ENCODE measurements at regions not wholly inside any gene's neighbourhood (a gene's known extent, or its start where the extent isn't known, plus 50 kb on each side); places are given as distances from the start of the nearest gene placed in this dataset.

- no peak overlapping the region for H3K9ac ChIP-seq (ENCODE audit: low read depth in 1 of 2, low read length in 2 of 2)
- no peaks in the 10 kb centered on the region for H3K9me3 ChIP-seq (ENCODE audit: control insufficient read depth in 1 of 2, low read length in 2 of 2)
- H3K4me1 ChIP-seq (ENCODE audit: control insufficient read depth in 1 of 2, insufficient read depth in 2 of 2, low read length in 2 of 2): no peaks in the 10 kb centered on the region
- no peaks in the 10 kb centered on the region for H3K27me3 ChIP-seq (ENCODE audit: control insufficient read depth in 1 of 2, insufficient read depth in 2 of 2, low read length in 2 of 2)
- no peak overlapping the region for H3K27ac ChIP-seq (ENCODE audit: low read depth, low read length)
- H3K36me3 ChIP-seq (ENCODE audit: control insufficient read depth in 1 of 2, insufficient read depth in 2 of 2, low read length in 2 of 2): no peaks in the 10 kb centered on the region
- H3K4me3 ChIP-seq (ENCODE audit: low read depth in 1 of 2, low read length in 2 of 2): no peak overlapping the region
These were observed 136.6 kb upstream of the FAM20C start for GRCh38 chr7:55690-56248.

DNA sequence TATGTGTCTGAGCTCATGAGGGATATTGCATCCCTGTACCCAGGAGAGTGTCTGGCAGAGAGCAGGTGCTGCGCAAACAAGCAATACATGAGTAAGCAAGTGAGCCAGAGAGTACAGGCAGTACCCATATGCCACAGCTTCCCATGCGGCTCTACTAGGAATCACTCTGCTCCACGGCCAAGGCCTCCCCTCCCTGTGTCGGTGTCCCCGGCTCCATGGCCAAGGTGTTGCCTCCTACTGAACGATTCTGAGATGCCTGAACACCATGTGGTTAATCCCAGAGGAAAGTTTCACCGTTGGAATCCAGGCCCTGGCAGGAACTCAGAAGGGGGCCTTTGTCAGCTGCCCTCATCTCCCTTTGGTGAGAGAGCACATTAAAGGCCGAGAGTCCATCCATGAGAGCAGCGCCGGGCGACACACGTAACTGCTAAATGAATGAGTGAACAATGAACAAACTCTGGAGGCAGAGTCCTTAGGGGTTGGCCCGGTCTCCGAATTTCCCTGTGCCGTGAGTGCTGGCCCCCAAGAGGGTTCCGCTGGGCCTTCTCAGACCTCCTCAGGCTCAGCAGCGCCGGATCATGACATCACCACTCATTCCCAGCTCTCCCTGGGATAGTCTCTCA is 136.0 kb upstream of the FAM20C start:
- H3K4me1 ChIP-seq (ENCODE audit: control insufficient read depth in 1 of 2, insufficient read depth in 2 of 2, low read length in 2 of 2): no peaks in the 10 kb centered on the region
- no peak overlapping the region for H3K27ac ChIP-seq (ENCODE audit: low read depth, low read length)

GRCh38 chr7:57071-57470 is 135.3 kb upstream of the FAM20C start:
- H3K9ac ChIP-seq (ENCODE audit: low read depth in 1 of 2, low read length in 2 of 2): no peak overlapping the region
- no peaks in the 10 kb centered on the region for H3K36me3 ChIP-seq (ENCODE audit: control insufficient read depth in 1 of 2, insufficient read depth in 2 of 2, low read length in 2 of 2)
- no peak overlapping the region for H3K4me3 ChIP-seq (ENCODE audit: low read depth in 1 of 2, low read length in 2 of 2)
- H3K27me3 ChIP-seq (ENCODE audit: control insufficient read depth in 1 of 2, insufficient read depth in 2 of 2, low read length in 2 of 2): no peaks in the 10 kb centered on the region
- H3K4me1 ChIP-seq (ENCODE audit: control insufficient read depth in 1 of 2, insufficient read depth in 2 of 2, low read length in 2 of 2): no peaks in the 10 kb centered on the region
- no peak overlapping the region for H3K27ac ChIP-seq (ENCODE audit: low read depth, low read length)
- H3K9me3 ChIP-seq (ENCODE audit: control insufficient read depth in 1 of 2, low read length in 2 of 2): no peaks in the 10 kb centered on the region

More for the DNA sequence above, 136.0 kb upstream of the FAM20C start:
- Histone ChIP-seq H3K9me3 (ENCODE audit: control insufficient read depth in 1 of 2, low read length in 2 of 2) (no peaks in the 10 kb centered on the region), H3K36me3 (ENCODE audit: control insufficient read depth in 1 of 2, insufficient read depth in 2 of 2, low read length in 2 of 2) (no peaks in the 10 kb centered on the region), H3K27me3 (ENCODE audit: control insufficient read depth in 1 of 2, insufficient read depth in 2 of 2, low read length in 2 of 2) (no peaks in the 10 kb centered on the region), H3K9ac (ENCODE audit: low read depth in 1 of 2, low read length in 2 of 2) (no peak overlapping the region), H3K4me3 (ENCODE audit: low read depth in 1 of 2, low read length in 2 of 2) (no peak overlapping the region)

GRCh38 chr7:57482-58255 is 134.7 kb upstream of the FAM20C start:
- Histone ChIP-seq H3K27me3 (ENCODE audit: control insufficient read depth in 1 of 2, insufficient read depth in 2 of 2, low read length in 2 of 2) (no peaks in the 10 kb centered on the region), H3K4me1 (ENCODE audit: control insufficient read depth in 1 of 2, insufficient read depth in 2 of 2, low read length in 2 of 2) (no peaks in the 10 kb centered on the region), H3K9me3 (ENCODE audit: control insufficient read depth in 1 of 2, low read length in 2 of 2) (no peaks in the 10 kb centered on the region), H3K27ac (ENCODE audit: low read depth, low read length) (no peak overlapping the region), H3K9ac (ENCODE audit: low read depth in 1 of 2, low read length in 2 of 2) (no peak overlapping the region), H3K36me3 (ENCODE audit: control insufficient read depth in 1 of 2, insufficient read depth in 2 of 2, low read length in 2 of 2) (no peaks in the 10 kb centered on the region), H3K4me3 (ENCODE audit: low read depth in 1 of 2, low read length in 2 of 2) (no peak overlapping the region)

GRCh38 chr7:58316-58715 is 134.1 kb upstream of the FAM20C start:
- no peaks in the 10 kb centered on the region for H3K9me3 ChIP-seq (ENCODE audit: control insufficient read depth in 1 of 2, low read length in 2 of 2)
- no peaks in the 10 kb centered on the region for H3K36me3 ChIP-seq (ENCODE audit: control insufficient read depth in 1 of 2, insufficient read depth in 2 of 2, low read length in 2 of 2)
- H3K4me1 ChIP-seq (ENCODE audit: control insufficient read depth in 1 of 2, insufficient read depth in 2 of 2, low read length in 2 of 2): no peaks in the 10 kb centered on the region
- H3K27ac ChIP-seq (ENCODE audit: low read depth, low read length): no peak overlapping the region
- no peaks in the 10 kb centered on the region for H3K27me3 ChIP-seq (ENCODE audit: control insufficient read depth in 1 of 2, insufficient read depth in 2 of 2, low read length in 2 of 2)
- H3K9ac ChIP-seq (ENCODE audit: low read depth in 1 of 2, low read length in 2 of 2): no peak overlapping the region
- H3K4me3 ChIP-seq (ENCODE audit: low read depth in 1 of 2, low read length in 2 of 2): no peak overlapping the region

GRCh38 chr7:59079-60016 is 133.0 kb upstream of the FAM20C start:
- Histone ChIP-seq H3K36me3 (ENCODE audit: control insufficient read depth in 1 of 2, insufficient read depth in 2 of 2, low read length in 2 of 2) (no peaks in the 10 kb centered on the region), H3K27me3 (ENCODE audit: control insufficient read depth in 1 of 2, insufficient read depth in 2 of 2, low read length in 2 of 2) (no peaks in the 10 kb centered on the region), H3K9ac (ENCODE audit: low read depth in 1 of 2, low read length in 2 of 2) (no peak overlapping the region), H3K9me3 (ENCODE audit: control insufficient read depth in 1 of 2, low read length in 2 of 2) (no peaks in the 10 kb centered on the region), H3K4me1 (ENCODE audit: control insufficient read depth in 1 of 2, insufficient read depth in 2 of 2, low read length in 2 of 2) (no peaks in the 10 kb centered on the region), H3K4me3 (ENCODE audit: low read depth in 1 of 2, low read length in 2 of 2) (no peak overlapping the region), H3K27ac (ENCODE audit: low read depth, low read length) (no peak overlapping the region)

- H3K4me3 ChIP-seq (ENCODE audit: low read depth in 1 of 2, low read length in 2 of 2): no peak overlapping the region
These were observed 132.2 kb upstream of the FAM20C start for GRCh38 chr7:60017-60675.

DNA sequence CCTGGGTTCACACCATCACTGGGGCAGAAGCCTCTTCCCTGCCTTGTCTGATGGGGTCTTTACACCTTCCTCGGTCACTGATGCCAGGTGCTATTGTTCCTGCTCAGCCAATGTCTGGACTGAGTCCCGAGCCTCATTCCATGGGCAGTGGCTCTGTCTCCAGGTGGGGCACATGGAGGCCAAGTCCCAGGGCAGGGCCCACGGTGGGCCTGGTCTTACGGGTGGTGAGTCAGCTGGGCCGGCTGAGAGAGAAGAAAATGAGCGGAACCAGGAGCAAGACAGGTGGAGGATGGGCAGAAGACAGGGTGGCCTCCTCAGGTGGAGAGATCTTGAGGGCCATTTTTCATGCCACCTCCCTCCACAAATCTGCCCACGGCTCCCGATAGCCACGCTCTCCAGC is 131.7 kb upstream of the FAM20C start:
- no peaks in the 10 kb centered on the region for H3K9me3 ChIP-seq (ENCODE audit: control insufficient read depth in 1 of 2, low read length in 2 of 2)
- H3K36me3 ChIP-seq (ENCODE audit: control insufficient read depth in 1 of 2, insufficient read depth in 2 of 2, low read length in 2 of 2): no peaks in the 10 kb centered on the region
- H3K4me1 ChIP-seq (ENCODE audit: control insufficient read depth in 1 of 2, insufficient read depth in 2 of 2, low read length in 2 of 2): no peaks in the 10 kb centered on the region
- H3K4me3 ChIP-seq (ENCODE audit: low read depth in 1 of 2, low read length in 2 of 2): no peak overlapping the region
- H3K27me3 ChIP-seq (ENCODE audit: control insufficient read depth in 1 of 2, insufficient read depth in 2 of 2, low read length in 2 of 2): no peaks in the 10 kb centered on the region
- H3K27ac ChIP-seq (ENCODE audit: low read depth, low read length): no peak overlapping the region
- H3K9ac ChIP-seq (ENCODE audit: low read depth in 1 of 2, low read length in 2 of 2): no peak overlapping the region

More at GRCh38 chr7:60017-60675, 132.2 kb upstream of the FAM20C start:
- no peaks in the 10 kb centered on the region for H3K27me3 ChIP-seq (ENCODE audit: control insufficient read depth in 1 of 2, insufficient read depth in 2 of 2, low read length in 2 of 2)
- H3K9ac ChIP-seq (ENCODE audit: low read depth in 1 of 2, low read length in 2 of 2): no peak overlapping the region
- no peaks in the 10 kb centered on the region for H3K36me3 ChIP-seq (ENCODE audit: control insufficient read depth in 1 of 2, insufficient read depth in 2 of 2, low read length in 2 of 2)
- H3K4me1 ChIP-seq (ENCODE audit: control insufficient read depth in 1 of 2, insufficient read depth in 2 of 2, low read length in 2 of 2): no peaks in the 10 kb centered on the region
- no peak overlapping the region for H3K27ac ChIP-seq (ENCODE audit: low read depth, low read length)
- no peaks in the 10 kb centered on the region for H3K9me3 ChIP-seq (ENCODE audit: control insufficient read depth in 1 of 2, low read length in 2 of 2)

DNA sequence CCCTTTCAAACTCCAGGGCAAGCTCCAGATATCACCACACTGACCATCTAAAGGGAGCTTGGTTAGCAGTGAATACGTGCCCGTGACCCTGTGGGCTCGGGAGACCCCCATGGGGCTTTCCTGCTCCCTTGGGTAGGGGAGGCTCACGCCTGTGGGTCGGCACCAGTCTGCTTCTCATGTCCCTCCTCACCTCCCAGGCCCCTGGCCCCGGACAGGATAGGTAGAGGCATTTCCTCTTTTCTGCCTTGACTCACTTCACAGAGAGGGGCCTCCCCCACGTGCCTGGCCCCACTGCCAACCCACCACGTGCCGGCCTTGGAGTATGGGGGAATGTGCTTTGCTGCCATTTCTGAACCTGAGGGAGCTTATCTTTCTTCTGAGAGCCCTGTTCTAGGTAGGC is 131.3 kb upstream of the FAM20C start:
- no peaks in the 10 kb centered on the region for H3K27me3 ChIP-seq (ENCODE audit: control insufficient read depth in 1 of 2, insufficient read depth in 2 of 2, low read length in 2 of 2)
- no peaks in the 10 kb centered on the region for H3K36me3 ChIP-seq (ENCODE audit: control insufficient read depth in 1 of 2, insufficient read depth in 2 of 2, low read length in 2 of 2)
- no peak overlapping the region for H3K27ac ChIP-seq (ENCODE audit: low read depth, low read length)
- H3K4me1 ChIP-seq (ENCODE audit: control insufficient read depth in 1 of 2, insufficient read depth in 2 of 2, low read length in 2 of 2): no peaks in the 10 kb centered on the region
- no peak overlapping the region for H3K9ac ChIP-seq (ENCODE audit: low read depth in 1 of 2, low read length in 2 of 2)
- no peaks in the 10 kb centered on the region for H3K9me3 ChIP-seq (ENCODE audit: control insufficient read depth in 1 of 2, low read length in 2 of 2)
- no peak overlapping the region for H3K4me3 ChIP-seq (ENCODE audit: low read depth in 1 of 2, low read length in 2 of 2)
